ENCODE measurements at regions not wholly inside any gene's neighbourhood (a gene's known extent, or its start where the extent isn't known, plus 50 kb on each side); places are given as distances from the start of the nearest gene placed in this dataset.

DNA sequence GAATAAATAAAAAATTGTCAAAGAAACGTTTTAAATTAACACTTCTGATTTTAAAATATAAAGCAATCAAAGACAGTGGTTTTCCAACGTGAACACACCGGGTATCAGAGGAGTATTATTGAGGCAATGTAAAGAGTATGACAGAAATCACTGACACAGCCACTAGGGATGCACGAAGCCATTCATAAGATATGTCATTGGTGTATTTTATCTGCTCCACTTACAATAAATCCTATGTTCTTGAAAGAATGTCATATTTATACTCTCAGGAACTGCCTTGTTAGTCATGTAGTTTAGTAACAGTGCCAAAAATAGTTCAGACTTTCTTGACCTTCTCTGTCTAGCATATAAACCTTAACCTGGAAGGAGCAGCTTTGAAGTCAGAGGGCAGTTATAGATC, 835.0 kb upstream of the NCAM2 start:
- TF ChIP-seq POLR2A (IDR thresholded peaks at IDR 0.05; ENCODE audit: low read depth, low read length) (no peak), EZH2 (IDR thresholded peaks at IDR 0.05; ENCODE audit: borderline replicate concordance, low read depth, low read length, severe bottlenecking) (no peak), POLR2AphosphoS5 (IDR thresholded peaks at IDR 0.05; ENCODE audit: insufficient read depth, low read depth, low read length) (no peak), JUN (IDR thresholded peaks at IDR 0.05; ENCODE audit: borderline replicate concordance, insufficient read depth, insufficient read length, low read depth) (no peak)
- TF ChIP-seq, protein P1, sequence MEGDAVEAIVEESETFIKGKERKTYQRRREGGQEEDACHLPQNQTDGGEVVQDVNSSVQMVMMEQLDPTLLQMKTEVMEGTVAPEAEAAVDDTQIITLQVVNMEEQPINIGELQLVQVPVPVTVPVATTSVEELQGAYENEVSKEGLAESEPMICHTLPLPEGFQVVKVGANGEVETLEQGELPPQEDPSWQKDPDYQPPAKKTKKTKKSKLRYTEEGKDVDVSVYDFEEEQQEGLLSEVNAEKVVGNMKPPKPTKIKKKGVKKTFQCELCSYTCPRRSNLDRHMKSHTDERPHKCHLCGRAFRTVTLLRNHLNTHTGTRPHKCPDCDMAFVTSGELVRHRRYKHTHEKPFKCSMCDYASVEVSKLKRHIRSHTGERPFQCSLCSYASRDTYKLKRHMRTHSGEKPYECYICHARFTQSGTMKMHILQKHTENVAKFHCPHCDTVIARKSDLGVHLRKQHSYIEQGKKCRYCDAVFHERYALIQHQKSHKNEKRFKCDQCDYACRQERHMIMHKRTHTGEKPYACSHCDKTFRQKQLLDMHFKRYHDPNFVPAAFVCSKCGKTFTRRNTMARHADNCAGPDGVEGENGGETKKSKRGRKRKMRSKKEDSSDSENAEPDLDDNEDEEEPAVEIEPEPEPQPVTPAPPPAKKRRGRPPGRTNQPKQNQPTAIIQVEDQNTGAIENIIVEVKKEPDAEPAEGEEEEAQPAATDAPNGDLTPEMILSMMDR (IDR thresholded peaks at IDR 0.05; ENCODE audit: extremely low read depth in 1 of 2, insufficient read depth in 1 of 2, low read depth in 1 of 2, low read length in 2 of 2) = no peak
- TF ChIP-seq, protein P2, sequence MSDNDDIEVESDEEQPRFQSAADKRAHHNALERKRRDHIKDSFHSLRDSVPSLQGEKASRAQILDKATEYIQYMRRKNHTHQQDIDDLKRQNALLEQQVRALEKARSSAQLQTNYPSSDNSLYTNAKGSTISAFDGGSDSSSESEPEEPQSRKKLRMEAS (IDR thresholded peaks at IDR 0.05; ENCODE audit: insufficient read depth, insufficient read length) = no peak

Measured in endothelial cell of umbilical vein (primary cell).